H1 (cell line): ENCODE measurements at regions not wholly inside any gene's neighbourhood (a gene's known extent, or its start where the extent isn't known, plus 50 kb on each side); places are given as distances from the start of the nearest gene placed in this dataset.

Experiments
- CHD2 ChIP-seq: IDR thresholded peaks from 2 replicates; pipeline ENCODE4 v1.6.1; 2012; ENCODE audit warnings: low read length, improper control_type of control experiment
- CTCF ChIP-seq, 3 experiments: IDR thresholded peaks; 1 replicate in 2 of 3; 2 replicates in 1 of 3; pipeline versions ENCODE4 v1.5.1 to v1.6.1; 2011; ENCODE audit warnings: low read length in 3 of 3, mild to moderate bottlenecking in 3 of 3, inconsistent platforms in 2 of 3, low read depth in 1 of 3, moderate library complexity in 1 of 3; ENCODE audit not compliant: insufficient read depth in 1 of 3; ENCODE audit errors: control extremely low read depth in 1 of 3
- TBP ChIP-seq: IDR thresholded peaks from 2 replicates; pipeline ENCODE4 v1.6.1; 2011; ENCODE audit warnings: low read depth, low read length, improper control_type of control experiment

DNA sequence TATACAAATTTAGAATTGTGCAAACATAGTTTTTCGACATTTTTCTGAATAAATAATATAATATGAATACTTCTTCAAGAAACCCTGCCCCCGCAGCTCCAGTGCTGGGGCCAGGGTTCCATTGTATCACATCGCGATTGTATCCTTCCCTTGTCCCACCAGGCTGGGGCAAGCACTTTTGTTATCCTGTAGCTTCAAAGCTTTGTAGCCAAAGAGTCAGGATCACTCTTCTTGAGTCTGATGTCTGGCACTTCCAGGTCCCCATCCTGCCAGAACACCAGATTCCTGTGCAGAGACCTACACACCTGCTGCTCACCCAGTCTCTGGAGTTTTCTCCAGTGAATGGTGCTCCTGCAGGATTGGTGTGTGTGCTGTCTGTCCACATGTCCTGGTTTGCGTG, 186.9 kb downstream of the ASB1 start:
- no peak for TF ChIP-seq TBP
- TF ChIP-seq CTCF (IDR thresholded peaks at IDR 0.05; ENCODE audit: control extremely low read depth in 1 of 3, insufficient read depth in 1 of 3, low read depth in 1 of 3, low read length in 3 of 3): no peak
- no peak for TF ChIP-seq CHD2
